ENCODE measurements at regions not wholly inside any gene's neighbourhood (a gene's known extent, or its start where the extent isn't known, plus 50 kb on each side); places are given as distances from the start of the nearest gene placed in this dataset.

DNA sequence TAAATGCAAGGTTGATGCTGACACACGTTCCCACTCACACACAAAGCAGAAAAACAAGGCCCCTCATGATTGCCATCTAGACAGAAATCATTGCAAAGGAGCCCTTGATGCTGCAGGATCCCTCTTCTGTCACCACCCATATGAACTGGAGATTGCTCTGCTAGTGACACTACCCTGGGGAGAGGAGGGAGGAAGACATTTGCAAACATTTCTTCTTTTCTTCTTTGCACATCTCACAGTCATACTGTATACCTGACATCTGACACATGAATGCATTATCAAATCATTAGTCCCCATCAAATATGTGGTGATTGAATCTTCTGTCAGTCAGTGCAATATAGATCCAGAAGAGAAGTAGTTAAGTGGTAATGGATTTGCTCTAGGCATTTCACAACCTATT is 208.5 kb upstream of the E2F7 start:
- TF ChIP-seq, protein P1, sequence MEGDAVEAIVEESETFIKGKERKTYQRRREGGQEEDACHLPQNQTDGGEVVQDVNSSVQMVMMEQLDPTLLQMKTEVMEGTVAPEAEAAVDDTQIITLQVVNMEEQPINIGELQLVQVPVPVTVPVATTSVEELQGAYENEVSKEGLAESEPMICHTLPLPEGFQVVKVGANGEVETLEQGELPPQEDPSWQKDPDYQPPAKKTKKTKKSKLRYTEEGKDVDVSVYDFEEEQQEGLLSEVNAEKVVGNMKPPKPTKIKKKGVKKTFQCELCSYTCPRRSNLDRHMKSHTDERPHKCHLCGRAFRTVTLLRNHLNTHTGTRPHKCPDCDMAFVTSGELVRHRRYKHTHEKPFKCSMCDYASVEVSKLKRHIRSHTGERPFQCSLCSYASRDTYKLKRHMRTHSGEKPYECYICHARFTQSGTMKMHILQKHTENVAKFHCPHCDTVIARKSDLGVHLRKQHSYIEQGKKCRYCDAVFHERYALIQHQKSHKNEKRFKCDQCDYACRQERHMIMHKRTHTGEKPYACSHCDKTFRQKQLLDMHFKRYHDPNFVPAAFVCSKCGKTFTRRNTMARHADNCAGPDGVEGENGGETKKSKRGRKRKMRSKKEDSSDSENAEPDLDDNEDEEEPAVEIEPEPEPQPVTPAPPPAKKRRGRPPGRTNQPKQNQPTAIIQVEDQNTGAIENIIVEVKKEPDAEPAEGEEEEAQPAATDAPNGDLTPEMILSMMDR (IDR thresholded peaks at IDR 0.05): no peak
- no peak for TF ChIP-seq POLR2A (IDR thresholded peaks at IDR 0.05)
